ENCODE measurements at regions not wholly inside any gene's neighbourhood (a gene's known extent, or its start where the extent isn't known, plus 50 kb on each side); places are given as distances from the start of the nearest gene placed in this dataset.

DNA sequence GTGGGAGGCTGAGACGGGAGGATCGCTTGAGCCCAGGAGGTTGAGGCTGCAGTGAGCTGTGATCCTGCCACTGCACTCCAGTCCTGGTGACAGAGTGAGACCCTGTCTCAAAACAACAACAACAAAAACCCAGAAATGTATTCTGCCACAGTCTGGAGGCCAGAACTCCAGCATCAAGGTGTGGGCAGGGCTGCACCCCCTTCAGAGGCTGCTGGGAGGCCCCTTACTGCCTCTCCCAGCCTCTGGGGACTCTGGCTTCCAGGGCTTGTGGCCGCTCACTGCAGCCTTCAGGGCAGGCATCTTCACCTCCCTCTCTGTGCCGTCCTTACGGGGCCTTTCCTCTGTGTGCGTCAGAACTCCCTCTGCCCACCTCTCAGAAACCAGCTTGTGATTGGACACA, 209.4 kb upstream of the GSE1 start:
- TF ChIP-seq, protein P1, sequence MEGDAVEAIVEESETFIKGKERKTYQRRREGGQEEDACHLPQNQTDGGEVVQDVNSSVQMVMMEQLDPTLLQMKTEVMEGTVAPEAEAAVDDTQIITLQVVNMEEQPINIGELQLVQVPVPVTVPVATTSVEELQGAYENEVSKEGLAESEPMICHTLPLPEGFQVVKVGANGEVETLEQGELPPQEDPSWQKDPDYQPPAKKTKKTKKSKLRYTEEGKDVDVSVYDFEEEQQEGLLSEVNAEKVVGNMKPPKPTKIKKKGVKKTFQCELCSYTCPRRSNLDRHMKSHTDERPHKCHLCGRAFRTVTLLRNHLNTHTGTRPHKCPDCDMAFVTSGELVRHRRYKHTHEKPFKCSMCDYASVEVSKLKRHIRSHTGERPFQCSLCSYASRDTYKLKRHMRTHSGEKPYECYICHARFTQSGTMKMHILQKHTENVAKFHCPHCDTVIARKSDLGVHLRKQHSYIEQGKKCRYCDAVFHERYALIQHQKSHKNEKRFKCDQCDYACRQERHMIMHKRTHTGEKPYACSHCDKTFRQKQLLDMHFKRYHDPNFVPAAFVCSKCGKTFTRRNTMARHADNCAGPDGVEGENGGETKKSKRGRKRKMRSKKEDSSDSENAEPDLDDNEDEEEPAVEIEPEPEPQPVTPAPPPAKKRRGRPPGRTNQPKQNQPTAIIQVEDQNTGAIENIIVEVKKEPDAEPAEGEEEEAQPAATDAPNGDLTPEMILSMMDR (IDR thresholded peaks at IDR 0.05 in 4 of 5, conservative IDR thresholded peaks at IDR 0.05 in 1 of 5), result no peak
- no peak for TF ChIP-seq POLR2A (IDR thresholded peaks at IDR 0.05)
